Endothelial cell of umbilical vein (primary cell): ENCODE measurements at regions not wholly inside any gene's neighbourhood (a gene's known extent, or its start where the extent isn't known, plus 50 kb on each side); places are given as distances from the start of the nearest gene placed in this dataset.

Experiments
- BruUV-seq: library from RNA; stranded (reverse); fragments of 400-500 nt; replicated peaks from 2 replicates; lab custom pipeline; 2021; lab: Mats Ljungman, UMichigan
- CTCF ChIA-PET: fragments of 300-600, 350-600 bp; sonication (Branson Sonifier 250); formaldehyde crosslinking; loops from one replicate; lab custom pipeline; 2021; ENCODE audit warnings: antibody characterized with exemption, inconsistent platforms; lab: Charles Lee
- POLR2A ChIA-PET: fragments of 300-600, 350-600 bp; sonication (Branson Sonifier 250); formaldehyde crosslinking; loops from one replicate; lab custom pipeline; 2021; ENCODE audit warnings: antibody characterized with exemption, inconsistent platforms; lab: Charles Lee
- DNase-seq: peaks from one replicate; pipeline ENCODE4 v3.0.0-alpha.2; 2011; ENCODE audit warnings: low read depth, low spot score
- FAIRE-seq: peaks from 2 replicates; lab custom pipeline; 2011; peaks lifted over from hg19 to GRCh38; lab: Jason Lieb, UNC
- H2AFZ ChIP-seq: 2 replicates; pipeline ENCODE4 v1.6.0; 2012; ENCODE audit warnings: low read depth, low read length, control low read depth, inconsistent platforms
- H3K27ac ChIP-seq: 2 replicates; pipeline ENCODE4 v1.5.1; 2011; ENCODE audit warnings: low read depth, mild to moderate bottlenecking, control low read depth, low read length, moderate library complexity; ENCODE audit not compliant: insufficient read depth
- H3K27me3 ChIP-seq, 2 experiments: 2 replicates each; pipeline versions ENCODE4 v1.6.0 to v1.6.1; 2011; ENCODE audit warnings: low read length in 2 of 2, mixed read lengths in 1 of 2; ENCODE audit not compliant: control insufficient read depth in 2 of 2, insufficient read depth in 2 of 2
- H3K36me3 ChIP-seq, 2 experiments: 2 replicates in 1 of 2; 3 replicates in 1 of 2; pipeline ENCODE4 v1.5.1; 2011; ENCODE audit warnings: low read length in 2 of 2, mild to moderate bottlenecking in 1 of 2, moderate library complexity in 1 of 2; ENCODE audit not compliant: control insufficient read depth in 2 of 2, insufficient read depth in 2 of 2; ENCODE audit errors: extremely low read depth in 1 of 2
- H3K4me1 ChIP-seq: 3 replicates; pipeline ENCODE4 v1.5.1; 2011; ENCODE audit warnings: mild to moderate bottlenecking, low read length; ENCODE audit not compliant: control insufficient read depth, insufficient read depth; ENCODE audit errors: extremely low read depth
- H3K4me2 ChIP-seq: 2 replicates; pipeline ENCODE4 v1.6.1; 2011; ENCODE audit warnings: low read length, control low read depth, mixed read lengths; ENCODE audit not compliant: insufficient read depth
- H3K4me3 ChIP-seq, 3 experiments: fragments of 200-600 bp in 1 of 3; sonication (generic), shearing (Covaris generic) in 1 of 3; replicated peaks in 1 of 3; 2 replicates each; pipeline ENCODE4 v1.5.1; 2011 to 2016; ENCODE audit warnings: control low read depth in 3 of 3, low read length in 3 of 3, mild to moderate bottlenecking in 2 of 3, inconsistent platforms in 1 of 3, low read depth in 1 of 3, moderate library complexity in 1 of 3; ENCODE audit not compliant: insufficient read depth in 1 of 3
- H3K79me2 ChIP-seq: 2 replicates; pipeline ENCODE4 v1.6.0; 2012; ENCODE audit warnings: low read length, inconsistent platforms; ENCODE audit not compliant: control insufficient read depth, insufficient read depth
- H3K9ac ChIP-seq: replicated peaks from 2 replicates; pipeline ENCODE3; 2011; ENCODE audit warnings: low read length, control low read depth; ENCODE audit not compliant: insufficient read depth; ENCODE audit errors: extremely low read depth
- H3K9me1 ChIP-seq: replicated peaks from 3 replicates; pipeline ENCODE4 v1.6.0; 2011; ENCODE audit warnings: mild to moderate bottlenecking, low read length; ENCODE audit not compliant: control insufficient read depth, insufficient read depth; ENCODE audit errors: extremely low read depth
- H3K9me3 ChIP-seq: replicated peaks from 2 replicates; pipeline ENCODE4 v1.5.1; 2012; ENCODE audit warnings: low read length, inconsistent platforms; ENCODE audit not compliant: control insufficient read depth, insufficient read depth
- H4K20me1 ChIP-seq: replicated peaks from 2 replicates; pipeline ENCODE3; 2011; ENCODE audit warnings: mild to moderate bottlenecking, low read length; ENCODE audit not compliant: control insufficient read depth, insufficient read depth; ENCODE audit errors: extremely low read depth
- EZH2 ChIP-seq: IDR thresholded peaks from 2 replicates; pipeline ENCODE4 v1.6.1; 2012; ENCODE audit warnings: borderline replicate concordance, low read depth, mild to moderate bottlenecking, moderate library complexity, low read length, inconsistent platforms; ENCODE audit not compliant: severe bottlenecking
- FOS ChIP-seq: IDR thresholded peaks from 2 replicates; pipeline ENCODE4 v1.6.1; 2011; ENCODE audit warnings: mild to moderate bottlenecking, low read length, moderate library complexity, borderline replicate concordance; ENCODE audit not compliant: insufficient read depth
- GATA2 ChIP-seq: IDR thresholded peaks from 2 replicates; pipeline ENCODE4 v1.7.0; 2011; ENCODE audit warnings: low read depth, mild to moderate bottlenecking, moderate library complexity, mixed read lengths, low read length; ENCODE audit not compliant: insufficient read length, insufficient read depth
- JUN ChIP-seq: IDR thresholded peaks from 2 replicates; pipeline ENCODE4 v1.6.1; 2011; ENCODE audit warnings: borderline replicate concordance, low read depth; ENCODE audit not compliant: insufficient read length, insufficient read depth
- MYC ChIP-seq: IDR thresholded peaks from one replicate; pipeline ENCODE4 v1.6.1; 2011; ENCODE audit warnings: mild to moderate bottlenecking, low read depth, low read length
- POLR2A ChIP-seq: IDR thresholded peaks from 2 replicates; pipeline ENCODE4 v1.6.1; 2012; ENCODE audit warnings: low read depth, mild to moderate bottlenecking, control low read depth, low read length
- POLR2AphosphoS5 ChIP-seq: IDR thresholded peaks from 2 replicates; pipeline ENCODE4 v1.6.1; 2012; ENCODE audit warnings: low read depth, mild to moderate bottlenecking, control low read depth, low read length, moderate library complexity; ENCODE audit not compliant: insufficient read depth
- dilution Hi-C: fragments of 300-500 bp; cut with MboI; formaldehyde crosslinking; loops from one replicate; pipeline ENCODE4 v1.15.0; 2019; ENCODE audit warnings: low sequenced_read_pairs; ENCODE audit not compliant: extremely low pct_ligation_motif_present
- intact Hi-C: fragments of 100-400 bp; cut with micrococcal nuclease; formaldehyde crosslinking; loops from one replicate; pipeline ENCODE4 v1.10.0; 2022
- TF ChIP-seq, protein P1 (sequence below), 2 donors: IDR thresholded peaks; 1 replicate in 1 of 2; 2 replicates in 1 of 2; pipeline ENCODE4 v1.5.1; 2011; ENCODE audit warnings: low read length in 2 of 2, mild to moderate bottlenecking in 2 of 2, moderate library complexity in 2 of 2, control low read depth in 1 of 2, inconsistent platforms in 1 of 2, low read depth in 1 of 2; ENCODE audit not compliant: insufficient read depth in 1 of 2; ENCODE audit errors: extremely low read depth in 1 of 2
- TF ChIP-seq, protein P2 (sequence below): IDR thresholded peaks from 2 replicates; pipeline ENCODE4 v1.6.1; 2011; ENCODE audit not compliant: insufficient read depth, insufficient read length

DNA sequence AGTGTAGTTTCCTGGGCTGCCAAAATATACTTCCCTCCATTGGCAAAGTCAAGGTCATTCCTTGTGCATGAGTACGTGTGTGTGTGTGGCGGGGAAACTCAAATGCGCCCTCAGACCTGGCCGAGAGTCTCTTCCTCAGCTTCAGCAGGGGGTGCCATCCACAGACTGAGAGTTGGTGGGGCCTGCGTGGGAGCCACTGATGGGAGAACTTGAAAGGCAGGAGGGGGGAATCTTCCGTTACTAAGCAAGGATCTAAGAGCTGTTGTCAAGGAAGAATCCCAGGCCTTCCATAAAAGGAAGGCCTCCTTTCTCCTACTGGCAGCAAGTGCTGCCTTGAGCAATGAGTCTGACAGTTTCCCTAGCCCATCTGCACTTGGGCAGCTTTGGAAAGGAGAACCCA is 274.9 kb downstream of the EMP1 start:
- ChIA-PET CTCF (interaction anchor here (1.3 to 1.4 kb wide), 2 partner anchors 42 to 63 kb away, joined by 3 to 4 read pairs; no protein-coding TSS in a partner anchor), POLR2A (no interaction called here)
- H3K27me3 ChIP-seq: no peaks in the 10 kb centered on the region
- H3K4me2 ChIP-seq: no peak overlapping the region
- no TSS peak for BruUV-seq
- no peak for DNase-seq
- intact Hi-C loops (no loop called here), dilution Hi-C loops (no loop called here)
- no peaks in the 10 kb centered on the region for H3K9me3 ChIP-seq
- no peak overlapping the region for H3K9ac ChIP-seq
- TF ChIP-seq POLR2A (no peak), FOS (no peak), POLR2AphosphoS5 (no peak), EZH2 (no peak), GATA2 (no peak)
- TF ChIP-seq, protein P1, sequence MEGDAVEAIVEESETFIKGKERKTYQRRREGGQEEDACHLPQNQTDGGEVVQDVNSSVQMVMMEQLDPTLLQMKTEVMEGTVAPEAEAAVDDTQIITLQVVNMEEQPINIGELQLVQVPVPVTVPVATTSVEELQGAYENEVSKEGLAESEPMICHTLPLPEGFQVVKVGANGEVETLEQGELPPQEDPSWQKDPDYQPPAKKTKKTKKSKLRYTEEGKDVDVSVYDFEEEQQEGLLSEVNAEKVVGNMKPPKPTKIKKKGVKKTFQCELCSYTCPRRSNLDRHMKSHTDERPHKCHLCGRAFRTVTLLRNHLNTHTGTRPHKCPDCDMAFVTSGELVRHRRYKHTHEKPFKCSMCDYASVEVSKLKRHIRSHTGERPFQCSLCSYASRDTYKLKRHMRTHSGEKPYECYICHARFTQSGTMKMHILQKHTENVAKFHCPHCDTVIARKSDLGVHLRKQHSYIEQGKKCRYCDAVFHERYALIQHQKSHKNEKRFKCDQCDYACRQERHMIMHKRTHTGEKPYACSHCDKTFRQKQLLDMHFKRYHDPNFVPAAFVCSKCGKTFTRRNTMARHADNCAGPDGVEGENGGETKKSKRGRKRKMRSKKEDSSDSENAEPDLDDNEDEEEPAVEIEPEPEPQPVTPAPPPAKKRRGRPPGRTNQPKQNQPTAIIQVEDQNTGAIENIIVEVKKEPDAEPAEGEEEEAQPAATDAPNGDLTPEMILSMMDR (IDR thresholded peaks at IDR 0.05; ENCODE audit: extremely low read depth in 1 of 2, insufficient read depth in 1 of 2, low read depth in 1 of 2, low read length in 2 of 2): no peak
- H3K36me3 ChIP-seq: no peaks in the 10 kb centered on the region
- no peak overlapping the region for H3K27ac ChIP-seq
- no peaks in the 10 kb centered on the region for H3K4me1 ChIP-seq
- FAIRE-seq: no peak
- no peak overlapping the region for H3K4me3 ChIP-seq
- H3K79me2 ChIP-seq: no peaks in the 10 kb centered on the region
- H2AFZ ChIP-seq: no peak overlapping the region
- no peaks in the 10 kb centered on the region for H3K9me1 ChIP-seq
- H4K20me1 ChIP-seq: no peaks in the 10 kb centered on the region

DNA sequence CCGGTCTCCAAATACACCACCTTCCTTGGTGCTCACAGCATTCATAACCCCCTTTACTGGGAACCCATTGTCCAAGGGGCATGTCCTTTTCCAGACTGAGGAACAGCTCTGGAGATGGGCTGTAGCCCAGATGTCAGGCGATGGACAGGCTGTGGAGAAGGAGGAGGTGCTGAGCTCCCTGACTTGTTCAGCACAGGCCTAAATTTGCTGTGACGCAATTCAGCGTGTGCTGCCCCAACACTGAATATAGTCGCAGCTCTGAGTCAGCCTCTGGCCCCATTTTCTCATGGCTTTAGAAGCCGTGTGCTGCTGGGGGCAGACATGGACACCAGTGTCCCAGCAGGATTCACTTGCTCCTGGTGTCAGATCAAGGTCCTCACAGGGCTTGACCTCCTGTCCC is 269.1 kb downstream of the EMP1 start:
- intact Hi-C loops (no loop called here), dilution Hi-C loops (no loop called here)
- Histone ChIP-seq H3K27ac (no peak overlapping the region), H3K9me1 (no peaks in the 10 kb centered on the region), H3K79me2 (no peaks in the 10 kb centered on the region), H3K9me3 (no peaks in the 10 kb centered on the region), H3K9ac (no peak overlapping the region), H3K4me3 (no peak overlapping the region), H3K4me2 (no peak overlapping the region), H3K4me1 (no peaks in the 10 kb centered on the region), H4K20me1 (no peaks in the 10 kb centered on the region), H2AFZ (no peak overlapping the region), H3K36me3 (no peaks in the 10 kb centered on the region), H3K27me3 (no peaks in the 10 kb centered on the region)
- DNase-seq: no peak
- ChIA-PET CTCF (interaction anchor here (1.0 to 1.8 kb wide), 2 partner anchors 12 to 69 kb away, joined by 3 to 4 read pairs; no protein-coding TSS in a partner anchor), POLR2A (no interaction called here)
- no peak for FAIRE-seq
- TF ChIP-seq, protein P1 (IDR thresholded peaks at IDR 0.05; ENCODE audit: extremely low read depth in 1 of 2, insufficient read depth in 1 of 2, low read depth in 1 of 2, low read length in 2 of 2): no peak
- TF ChIP-seq GATA2: no peak
- TF ChIP-seq, protein P2, sequence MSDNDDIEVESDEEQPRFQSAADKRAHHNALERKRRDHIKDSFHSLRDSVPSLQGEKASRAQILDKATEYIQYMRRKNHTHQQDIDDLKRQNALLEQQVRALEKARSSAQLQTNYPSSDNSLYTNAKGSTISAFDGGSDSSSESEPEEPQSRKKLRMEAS: no peak
- no peak for TF ChIP-seq EZH2
- no peak for TF ChIP-seq FOS
- TF ChIP-seq POLR2AphosphoS5: no peak
- TF ChIP-seq POLR2A: no peak
- TF ChIP-seq JUN: no peak
- no peak for TF ChIP-seq MYC
- no TSS peak for BruUV-seq
